HL-60 (cell line): ENCODE measurements at regions not wholly inside any gene's neighbourhood (a gene's known extent, or its start where the extent isn't known, plus 50 kb on each side); places are given as distances from the start of the nearest gene placed in this dataset.

ENCODE experiments used
- DNase-seq, 2 experiments: peaks; one replicate each; pipeline ENCODE4 v3.0.0-alpha.2; 2010 to 2020; ENCODE audit warnings: low read depth in 1 of 2, low spot score in 1 of 2
- H3K27ac ChIP-seq: fragments of 250-450 bp; sonication (Bioruptor Pico); replicated peaks from 2 replicates; pipeline ENCODE4 v1.5.1; 2020; ENCODE audit warnings: mild to moderate bottlenecking, moderate library complexity
- H3K27me3 ChIP-seq: fragments of 250-450 bp; sonication (Bioruptor Pico); 2 replicates; pipeline ENCODE4 v1.5.1; 2021; ENCODE audit warnings: mild to moderate bottlenecking, moderate library complexity; ENCODE audit not compliant: insufficient read depth, poor library complexity, severe bottlenecking
- H3K4me3 ChIP-seq: replicated peaks from 2 replicates; pipeline ENCODE4 v1.5.1; 2011; ENCODE audit warnings: mild to moderate bottlenecking, control low read depth, low read length; ENCODE audit not compliant: insufficient read depth
- GABPA ChIP-seq: IDR thresholded peaks from 2 replicates; pipeline ENCODE4 v1.6.1; 2012; ENCODE audit warnings: low read depth
- POLR2AphosphoS5 ChIP-seq: IDR thresholded peaks from 2 replicates; pipeline ENCODE4 v1.6.1; 2012; ENCODE audit warnings: low read depth
- REST ChIP-seq: IDR thresholded peaks from 2 replicates; pipeline ENCODE4 v1.6.1; 2012; ENCODE audit warnings: low read depth; ENCODE audit not compliant: insufficient replicate concordance
- SPI1 ChIP-seq: IDR thresholded peaks from 2 replicates; pipeline ENCODE4 v1.6.1; 2012; ENCODE audit warnings: low read depth, mild to moderate bottlenecking, borderline replicate concordance
- TF ChIP-seq, protein P1 (sequence below): IDR thresholded peaks from one replicate; pipeline ENCODE4 v1.5.1; 2011; ENCODE audit warnings: low read length, control low read depth, inconsistent platforms; ENCODE audit not compliant: insufficient read depth

DNA sequence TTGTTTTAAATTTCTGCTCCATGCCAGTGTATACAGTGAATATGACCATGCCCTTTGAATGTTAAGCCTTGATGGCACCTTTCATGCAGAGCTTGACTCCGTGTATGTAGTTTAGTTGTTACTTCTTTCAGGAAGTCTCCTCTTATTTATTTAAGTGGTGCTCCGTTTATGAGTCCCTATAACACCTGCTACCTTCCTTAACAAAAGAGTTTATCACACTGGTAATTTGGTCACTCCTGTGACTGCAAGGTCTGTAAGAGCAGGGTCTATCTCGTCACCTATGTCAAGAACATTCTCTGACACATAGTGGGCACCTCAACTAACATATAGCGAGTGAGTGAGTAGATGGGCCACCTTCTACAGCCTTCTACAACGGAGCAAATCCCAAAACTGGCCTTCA lies 152.5 kb downstream of the CCDC34 start:
- Histone ChIP-seq H3K27me3 (no peaks in the 10 kb centered on the region), H3K4me3 (no peak overlapping the region), H3K27ac (no peak overlapping the region)
- TF ChIP-seq GABPA (no peak), POLR2AphosphoS5 (no peak), REST (no peak), SPI1 (no peak)
- no peak for DNase-seq

GRCh38 chr11:27209562-27210005 lies 153.4 kb downstream of the CCDC34 start:
- no peak for TF ChIP-seq GABPA
- no peak for TF ChIP-seq REST
- TF ChIP-seq, protein P1, sequence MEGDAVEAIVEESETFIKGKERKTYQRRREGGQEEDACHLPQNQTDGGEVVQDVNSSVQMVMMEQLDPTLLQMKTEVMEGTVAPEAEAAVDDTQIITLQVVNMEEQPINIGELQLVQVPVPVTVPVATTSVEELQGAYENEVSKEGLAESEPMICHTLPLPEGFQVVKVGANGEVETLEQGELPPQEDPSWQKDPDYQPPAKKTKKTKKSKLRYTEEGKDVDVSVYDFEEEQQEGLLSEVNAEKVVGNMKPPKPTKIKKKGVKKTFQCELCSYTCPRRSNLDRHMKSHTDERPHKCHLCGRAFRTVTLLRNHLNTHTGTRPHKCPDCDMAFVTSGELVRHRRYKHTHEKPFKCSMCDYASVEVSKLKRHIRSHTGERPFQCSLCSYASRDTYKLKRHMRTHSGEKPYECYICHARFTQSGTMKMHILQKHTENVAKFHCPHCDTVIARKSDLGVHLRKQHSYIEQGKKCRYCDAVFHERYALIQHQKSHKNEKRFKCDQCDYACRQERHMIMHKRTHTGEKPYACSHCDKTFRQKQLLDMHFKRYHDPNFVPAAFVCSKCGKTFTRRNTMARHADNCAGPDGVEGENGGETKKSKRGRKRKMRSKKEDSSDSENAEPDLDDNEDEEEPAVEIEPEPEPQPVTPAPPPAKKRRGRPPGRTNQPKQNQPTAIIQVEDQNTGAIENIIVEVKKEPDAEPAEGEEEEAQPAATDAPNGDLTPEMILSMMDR, result no peak
- no peak for TF ChIP-seq POLR2AphosphoS5
- TF ChIP-seq SPI1, result no peak
- DNase-seq, result no peak
- H3K27ac ChIP-seq, result no peak overlapping the region
- H3K4me3 ChIP-seq, result no peak overlapping the region
- H3K27me3 ChIP-seq, result no peaks in the 10 kb centered on the region

DNA sequence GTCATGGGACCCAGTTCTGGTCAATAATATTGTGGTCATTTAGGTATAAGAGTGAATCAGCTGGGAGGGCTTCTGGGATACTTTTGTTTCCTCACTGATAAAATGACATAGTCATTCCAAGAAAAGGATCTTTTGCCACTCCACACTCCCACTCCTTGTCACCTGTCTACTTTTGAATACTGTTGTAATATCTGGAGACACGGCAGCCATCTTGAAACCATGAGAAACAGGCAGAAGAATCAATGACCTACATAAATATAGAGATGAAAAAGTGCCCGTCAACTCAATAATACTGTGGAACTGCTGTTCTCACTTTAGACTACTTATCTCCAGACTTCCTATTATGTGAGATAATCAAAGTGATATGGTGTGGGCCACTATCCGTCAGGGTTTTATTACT lies 154.2 kb downstream of the CCDC34 start:
- TF ChIP-seq SPI1 (no peak), GABPA (no peak)
- Histone ChIP-seq H3K4me3 (no peak overlapping the region), H3K27ac (no peak overlapping the region), H3K27me3 (no peaks in the 10 kb centered on the region)
- no peak for DNase-seq

DNA sequence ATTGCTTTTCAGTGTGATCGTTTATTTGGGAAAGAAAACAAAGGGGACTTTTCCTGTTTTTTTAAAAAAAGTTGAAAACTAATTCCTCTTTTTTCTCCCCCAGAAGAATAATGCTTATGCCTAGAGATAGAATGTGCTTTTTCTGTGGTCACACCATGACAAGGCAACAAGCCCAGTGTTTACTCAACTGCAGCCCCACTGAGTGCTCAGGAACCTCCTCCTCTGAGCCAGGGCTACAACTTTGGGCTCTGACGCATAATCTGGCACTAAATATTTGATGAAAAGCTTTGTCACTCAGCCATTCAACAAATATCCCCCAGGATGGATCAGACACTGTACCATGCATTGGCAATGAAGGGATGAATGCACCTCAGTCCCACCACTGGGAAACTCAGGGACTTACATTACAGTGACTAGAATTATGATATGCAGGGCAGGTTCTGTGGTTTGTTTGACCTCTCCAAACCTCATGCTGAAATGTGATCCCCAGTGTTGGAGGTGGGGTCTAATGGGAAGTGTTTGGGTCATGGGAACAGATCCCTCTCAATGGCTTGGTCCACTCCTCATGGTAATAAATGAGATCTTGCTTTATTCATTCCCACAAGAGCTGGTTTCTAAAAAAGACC lies 155.9 kb downstream of the CCDC34 start:
- no peak for DNase-seq
- TF ChIP-seq, protein P1, result no peak
- TF ChIP-seq GABPA (no peak), SPI1 (no peak), REST (no peak), POLR2AphosphoS5 (no peak)
- Histone ChIP-seq H3K4me3 (no peak overlapping the region), H3K27ac (no peak overlapping the region), H3K27me3 (no peaks in the 10 kb centered on the region)
